ENCODE measurements at regions not wholly inside any gene's neighbourhood (a gene's known extent, or its start where the extent isn't known, plus 50 kb on each side); places are given as distances from the start of the nearest gene placed in this dataset.
"Not testable (repeated sequence)": the region's sequence is repeated elsewhere in the genome, so short reads cannot be mapped to it uniquely, and the experiment has no call there.

DNA sequence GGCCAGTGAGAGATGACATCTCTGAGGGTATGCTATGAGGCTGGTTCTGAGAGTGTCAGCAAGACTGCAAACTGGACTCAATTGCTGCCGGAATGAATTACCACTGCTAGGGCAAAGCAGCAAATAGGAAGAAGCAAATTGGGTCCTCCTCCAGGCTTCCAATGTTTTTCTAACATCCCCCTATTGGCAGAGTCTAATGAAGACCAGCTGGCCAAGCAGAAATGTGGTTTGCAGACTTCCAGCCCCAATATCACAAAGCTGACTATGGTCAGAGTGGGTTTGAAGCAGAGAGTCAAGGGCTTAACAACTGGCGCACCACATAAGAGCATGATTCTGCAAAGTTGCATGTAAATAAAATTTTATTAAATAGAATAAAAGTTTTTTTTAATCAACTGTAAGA lies 225.4 kb upstream of the GLRA2 start:
- H3K9me3 Mint-ChIP-seq: peaks cover 20% of the 10 kb centered on the region
- no peak for DNase-seq (ENCODE audit: low spot score in 2 of 2, unreplicated experiment in 2 of 2)
- H3K36me3 Mint-ChIP-seq: no peaks in the 10 kb centered on the region
- H3K4me3 Mint-ChIP-seq: no peak overlapping the region
- no peaks in the 10 kb centered on the region for H3K27me3 Mint-ChIP-seq (ENCODE audit: low read depth)
- no peaks in the 10 kb centered on the region for H3K4me1 Mint-ChIP-seq
- no peak for TF ChIP-seq CTCF (IDR thresholded peaks at IDR 0.05; ENCODE audit: unreplicated experiment)
- H3K27ac Mint-ChIP-seq: no peak overlapping the region

- not testable (repeated sequence) for H3K27me3 Mint-ChIP-seq (ENCODE audit: low read depth); H3K27ac Mint-ChIP-seq; DNase-seq (ENCODE audit: low spot score in 2 of 2, unreplicated experiment in 2 of 2); H3K4me3 Mint-ChIP-seq; H3K36me3 Mint-ChIP-seq; H3K4me1 Mint-ChIP-seq
- peaks cover 21% of the 10 kb centered on the region for H3K9me3 Mint-ChIP-seq
Observed at GRCh38 chrX:14302561-14302960, 226.8 kb upstream of the GLRA2 start.

DNA sequence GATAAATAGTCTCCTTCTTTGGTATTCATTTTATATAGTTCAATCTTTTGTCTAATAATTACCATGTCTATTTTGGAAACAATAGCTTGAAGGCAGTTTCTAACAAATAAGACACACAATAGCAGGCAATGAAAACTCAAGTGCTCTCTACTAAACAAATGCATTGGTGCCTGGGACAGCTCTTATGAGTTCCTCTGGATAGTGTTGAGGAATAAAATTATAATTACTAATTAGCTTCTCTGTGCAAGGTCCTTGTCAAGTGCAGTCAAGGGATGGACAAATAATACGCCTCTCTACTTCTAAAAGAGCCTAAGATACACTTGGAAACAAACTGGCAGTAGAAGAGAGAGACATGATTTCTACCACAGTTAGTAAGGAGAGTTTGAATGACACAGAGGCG lies 229.0 kb upstream of the GLRA2 start:
- DNase-seq (ENCODE audit: low spot score in 2 of 2, unreplicated experiment in 2 of 2): no peak
- Mint-ChIP-seq H3K27me3 (ENCODE audit: low read depth) (no peaks in the 10 kb centered on the region), H3K36me3 (no peaks in the 10 kb centered on the region), H3K4me3 (no peak overlapping the region), H3K9me3 (peaks cover 15% of the 10 kb centered on the region), H3K4me1 (no peaks in the 10 kb centered on the region), H3K27ac (no peak overlapping the region)
- TF ChIP-seq CTCF (IDR thresholded peaks at IDR 0.05; ENCODE audit: unreplicated experiment): no peak

- no peak for TF ChIP-seq CTCF (IDR thresholded peaks at IDR 0.05; ENCODE audit: unreplicated experiment)
- Mint-ChIP-seq H3K27me3 (ENCODE audit: low read depth) (no peaks in the 10 kb centered on the region), H3K4me1 (no peaks in the 10 kb centered on the region), H3K4me3 (no peak overlapping the region), H3K36me3 (no peaks in the 10 kb centered on the region), H3K9me3 (peaks cover 26% of the 10 kb centered on the region), H3K27ac (no peak overlapping the region)
- DNase-seq (ENCODE audit: low spot score in 2 of 2, unreplicated experiment in 2 of 2): no peak
Observed at GRCh38 chrX:14295426-14295825, 233.9 kb upstream of the GLRA2 start.

DNA sequence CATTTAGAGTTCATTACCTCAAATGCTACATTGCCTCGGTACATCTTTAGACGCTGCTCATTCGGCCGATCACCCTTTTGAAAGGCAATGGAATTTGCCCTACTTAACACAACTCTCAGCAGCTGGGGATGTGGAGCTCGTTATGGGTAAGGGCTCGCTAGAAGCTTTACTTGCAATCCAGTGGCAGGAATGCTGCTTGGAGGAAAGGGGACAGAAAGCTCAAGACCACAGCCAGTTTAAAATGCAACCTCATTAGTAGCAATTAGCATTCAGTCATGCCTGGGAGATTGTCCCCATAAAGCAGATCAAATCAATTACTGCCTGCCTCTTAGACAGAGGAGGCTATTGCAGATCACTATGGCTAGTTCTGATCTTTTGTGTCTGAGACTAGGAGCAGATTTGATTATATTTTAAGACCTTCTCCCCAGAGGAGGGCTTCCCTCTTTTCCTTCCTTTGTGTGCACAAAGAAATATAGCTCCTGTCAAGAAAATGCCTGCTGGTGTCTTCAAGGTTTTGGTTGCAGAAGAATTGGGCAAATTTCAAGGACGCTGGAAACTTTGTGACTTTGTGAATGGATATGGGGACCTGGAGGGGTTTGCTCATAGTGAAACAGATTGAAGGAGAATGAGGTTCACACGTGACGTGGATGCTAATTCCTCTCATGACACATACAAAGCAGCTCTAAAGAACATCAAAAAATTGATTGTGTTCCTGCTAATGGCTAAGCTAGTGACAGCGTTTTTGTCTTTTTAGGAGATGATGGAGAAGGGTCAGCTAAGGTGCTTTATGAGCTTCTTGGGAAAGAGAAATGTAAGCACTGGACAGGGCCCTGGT lies 237.5 kb upstream of the GLRA2 start:
- no peak overlapping the region for H3K4me3 Mint-ChIP-seq
- no peak for DNase-seq (ENCODE audit: low spot score in 2 of 2, unreplicated experiment in 2 of 2)
- no peaks in the 10 kb centered on the region for H3K4me1 Mint-ChIP-seq
- no peaks in the 10 kb centered on the region for H3K27me3 Mint-ChIP-seq (ENCODE audit: low read depth)
- H3K9me3 Mint-ChIP-seq: peaks cover 32% of the 10 kb centered on the region
- no peaks in the 10 kb centered on the region for H3K36me3 Mint-ChIP-seq
- H3K27ac Mint-ChIP-seq: no peak overlapping the region
- no peak for TF ChIP-seq CTCF (IDR thresholded peaks at IDR 0.05; ENCODE audit: unreplicated experiment)

DNA sequence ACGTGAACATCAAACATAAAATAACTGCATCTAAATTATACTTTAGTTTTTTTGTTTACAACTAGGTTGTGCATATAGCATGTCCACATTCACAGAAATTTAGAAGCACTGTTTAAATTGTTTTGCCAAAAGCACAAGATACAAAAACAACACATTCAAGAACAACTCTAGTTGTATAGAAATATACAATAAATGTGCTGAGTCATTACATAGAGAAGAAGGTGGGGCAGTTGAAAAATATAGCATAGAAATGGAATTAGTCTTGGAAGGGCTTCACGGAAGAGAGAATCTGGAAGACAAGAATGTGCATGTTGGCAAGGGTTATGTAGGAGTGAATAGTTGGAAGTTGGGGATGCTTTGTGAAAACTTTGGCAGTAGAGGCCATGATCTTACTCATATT lies 239.0 kb upstream of the GLRA2 start:
- H3K36me3 Mint-ChIP-seq: no peaks in the 10 kb centered on the region
- no peaks in the 10 kb centered on the region for H3K27me3 Mint-ChIP-seq (ENCODE audit: low read depth)
- H3K27ac Mint-ChIP-seq: no peak overlapping the region
- no peak for TF ChIP-seq CTCF (IDR thresholded peaks at IDR 0.05; ENCODE audit: unreplicated experiment)
- H3K9me3 Mint-ChIP-seq: peaks cover 35% of the 10 kb centered on the region
- H3K4me3 Mint-ChIP-seq: no peak overlapping the region
- no peaks in the 10 kb centered on the region for H3K4me1 Mint-ChIP-seq
- DNase-seq (ENCODE audit: low spot score in 2 of 2, unreplicated experiment in 2 of 2): no peak
